Epithelial cell of proximal tubule (primary cell): ENCODE measurements at regions not wholly inside any gene's neighbourhood (a gene's known extent, or its start where the extent isn't known, plus 50 kb on each side); places are given as distances from the start of the nearest gene placed in this dataset.

Experiments used
- DNase-seq: peaks from one replicate; pipeline ENCODE4 v3.0.0-alpha.2; 2011; ENCODE audit warnings: low read depth
- H3K4me3 ChIP-seq: 2 replicates; pipeline ENCODE4 v1.5.1; 2011; ENCODE audit warnings: low read depth, mild to moderate bottlenecking, low read length
- CTCF ChIP-seq: conservative IDR thresholded peaks from 2 replicates; pipeline ENCODE4 v1.5.1; 2012; ENCODE audit warnings: low read depth, mild to moderate bottlenecking, low read length

GRCh38 chr3:38980938-38981337, 70.8 kb downstream of the SCN11A start:
- no peak for DNase-seq
- no peak for TF ChIP-seq CTCF
- no peak overlapping the region for H3K4me3 ChIP-seq

- no peak for TF ChIP-seq CTCF
- DNase-seq, result no peak
- no peak overlapping the region for H3K4me3 ChIP-seq
These were observed 73.0 kb downstream of the SCN11A start for GRCh38 chr3:38978729-38979128.

GRCh38 chr3:38970851-38971638, 80.7 kb downstream of the SCN11A start:
- no peak for TF ChIP-seq CTCF
- no peak overlapping the region for H3K4me3 ChIP-seq
- no peak for DNase-seq

GRCh38 chr3:38969317-38970235, 82.2 kb downstream of the SCN11A start:
- no peak overlapping the region for H3K4me3 ChIP-seq
- TF ChIP-seq CTCF, result no peak
- no peak for DNase-seq

GRCh38 chr3:38968891-38969290, 82.9 kb downstream of the SCN11A start:
- DNase-seq, result no peak
- TF ChIP-seq CTCF, result no peak
- H3K4me3 ChIP-seq, result no peak overlapping the region

GRCh38 chr3:38968403-38968802, 83.3 kb downstream of the SCN11A start:
- no peak overlapping the region for H3K4me3 ChIP-seq
- no peak for TF ChIP-seq CTCF
- no peak for DNase-seq

- DNase-seq, result no peak
- no peak overlapping the region for H3K4me3 ChIP-seq
- TF ChIP-seq CTCF, result no peak
These were observed 84.1 kb downstream of the SCN11A start for GRCh38 chr3:38967693-38967989.
